DOHH2 (cell line): ENCODE measurements at regions not wholly inside any gene's neighbourhood (a gene's known extent, or its start where the extent isn't known, plus 50 kb on each side); places are given as distances from the start of the nearest gene placed in this dataset.

Experiments used
- CTCF ChIP-seq: fragments of 200-600 bp; sonication (generic); IDR thresholded peaks from one replicate; pipeline ENCODE4 v1.5.1; 2014; ENCODE audit warnings: antibody characterized with exemption, mild to moderate bottlenecking, low read depth, low read length; ENCODE audit not compliant: poor library complexity, severe bottlenecking
- EZH2phosphoT487 ChIP-seq: fragments of 200-600 bp; sonication (generic); IDR thresholded peaks from 2 replicates; pipeline ENCODE4 v1.6.1; 2017; ENCODE audit warnings: borderline replicate concordance, mild to moderate bottlenecking, antibody characterized with exemption, low read length, moderate library complexity, mixed read lengths

- TF ChIP-seq CTCF (no peak), EZH2phosphoT487 (no peak)
Observed at GRCh38 chr2:62300925-62301324, 105.0 kb downstream of the B3GNT2 start.
